ENCODE measurements at regions not wholly inside any gene's neighbourhood (a gene's known extent, or its start where the extent isn't known, plus 50 kb on each side); places are given as distances from the start of the nearest gene placed in this dataset.

DNA sequence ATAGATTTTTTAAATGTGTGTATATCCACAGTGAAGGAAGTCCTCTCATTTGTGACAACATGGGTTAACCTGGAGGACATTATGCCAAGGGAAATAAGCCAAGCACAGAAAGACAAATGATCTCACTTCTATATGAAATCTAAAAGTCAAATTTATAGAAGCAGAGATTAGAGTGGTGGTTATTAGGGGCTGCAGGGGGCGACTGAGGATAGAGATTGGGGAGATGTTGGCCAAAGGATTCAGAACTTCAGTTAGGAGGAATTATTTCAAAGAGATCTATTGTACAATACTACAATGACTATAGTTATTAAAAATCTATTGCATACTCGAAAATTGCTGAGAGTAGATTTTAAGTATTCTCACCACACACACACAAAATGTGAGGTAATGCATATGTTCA is 252.4 kb upstream of the SLC39A10 start:
- Mint-ChIP-seq H3K4me3 (ENCODE audit: unreplicated experiment) (no peak overlapping the region), H3K4me1 (ENCODE audit: low read depth, unreplicated experiment) (no peaks in the 10 kb centered on the region), H3K9me3 (ENCODE audit: unreplicated experiment) (no peaks in the 10 kb centered on the region), H3K27me3 (ENCODE audit: insufficient read depth, unreplicated experiment) (no peaks in the 10 kb centered on the region), H3K36me3 (ENCODE audit: insufficient read depth, unreplicated experiment) (no peaks in the 10 kb centered on the region), H3K27ac (ENCODE audit: unreplicated experiment) (no peak overlapping the region)
- DNase-seq: no peak
- Histone ChIP-seq H3K36me3 (ENCODE audit: control insufficient read depth, insufficient read depth, low read length) (no peaks in the 10 kb centered on the region), H3K4me3 (ENCODE audit: low read depth, low read length) (no peak overlapping the region), H3K27me3 (replicated peaks; ENCODE audit: control insufficient read depth, insufficient read depth, low read length) (no peaks in the 10 kb centered on the region), H3K4me1 (no peaks in the 10 kb centered on the region), H3K9me3 (no peaks in the 10 kb centered on the region)
- TF ChIP-seq, protein P1, sequence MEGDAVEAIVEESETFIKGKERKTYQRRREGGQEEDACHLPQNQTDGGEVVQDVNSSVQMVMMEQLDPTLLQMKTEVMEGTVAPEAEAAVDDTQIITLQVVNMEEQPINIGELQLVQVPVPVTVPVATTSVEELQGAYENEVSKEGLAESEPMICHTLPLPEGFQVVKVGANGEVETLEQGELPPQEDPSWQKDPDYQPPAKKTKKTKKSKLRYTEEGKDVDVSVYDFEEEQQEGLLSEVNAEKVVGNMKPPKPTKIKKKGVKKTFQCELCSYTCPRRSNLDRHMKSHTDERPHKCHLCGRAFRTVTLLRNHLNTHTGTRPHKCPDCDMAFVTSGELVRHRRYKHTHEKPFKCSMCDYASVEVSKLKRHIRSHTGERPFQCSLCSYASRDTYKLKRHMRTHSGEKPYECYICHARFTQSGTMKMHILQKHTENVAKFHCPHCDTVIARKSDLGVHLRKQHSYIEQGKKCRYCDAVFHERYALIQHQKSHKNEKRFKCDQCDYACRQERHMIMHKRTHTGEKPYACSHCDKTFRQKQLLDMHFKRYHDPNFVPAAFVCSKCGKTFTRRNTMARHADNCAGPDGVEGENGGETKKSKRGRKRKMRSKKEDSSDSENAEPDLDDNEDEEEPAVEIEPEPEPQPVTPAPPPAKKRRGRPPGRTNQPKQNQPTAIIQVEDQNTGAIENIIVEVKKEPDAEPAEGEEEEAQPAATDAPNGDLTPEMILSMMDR (IDR thresholded peaks at IDR 0.05; ENCODE audit: insufficient read depth in 1 of 2, low read depth in 1 of 2, low read length in 1 of 2, severe bottlenecking in 1 of 2, unreplicated experiment in 1 of 2): no peak
- intact Hi-C loops (cut with micrococcal nuclease; ENCODE audit: unreplicated experiment): no loop called here
- POLR2A ChIA-PET: no interaction called here
- CTCF ChIA-PET: no interaction called here
- BruUV-seq (replicated peaks): no TSS peak

DNA sequence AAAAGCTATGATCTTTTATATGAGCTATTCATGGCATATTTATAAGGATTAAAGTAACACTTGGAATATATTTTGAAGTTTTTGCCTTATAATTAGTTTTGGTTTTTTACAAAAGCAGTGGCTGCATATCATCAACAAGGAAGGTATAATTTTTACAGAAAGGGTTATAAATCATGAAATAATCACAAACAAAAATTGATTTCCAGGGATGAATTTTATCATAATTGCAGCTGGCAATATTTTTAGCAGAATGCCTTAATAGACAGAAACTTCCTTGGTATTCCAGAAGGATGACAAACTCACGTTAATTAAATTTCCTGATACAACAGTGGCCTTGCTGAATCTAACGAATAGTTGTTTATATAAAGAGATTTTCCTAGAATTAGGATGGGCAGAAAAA is 260.5 kb upstream of the SLC39A10 start:
- no peak overlapping the region for H3K27ac Mint-ChIP-seq (ENCODE audit: unreplicated experiment)
- Histone ChIP-seq H3K27me3 (replicated peaks; ENCODE audit: control insufficient read depth, insufficient read depth, low read length) (no peaks in the 10 kb centered on the region), H3K4me3 (ENCODE audit: low read depth, low read length) (no peak overlapping the region), H3K4me1 (no peaks in the 10 kb centered on the region), H3K9me3 (no peaks in the 10 kb centered on the region), H3K36me3 (ENCODE audit: control insufficient read depth, insufficient read depth, low read length) (no peaks in the 10 kb centered on the region)
- no peaks in the 10 kb centered on the region for H3K27me3 Mint-ChIP-seq (ENCODE audit: insufficient read depth, unreplicated experiment)
- H3K4me3 Mint-ChIP-seq (ENCODE audit: unreplicated experiment): no peak overlapping the region
- ChIA-PET POLR2A (no interaction called here), CTCF (no interaction called here)
- intact Hi-C loops (cut with micrococcal nuclease; ENCODE audit: unreplicated experiment): no loop called here
- TF ChIP-seq, protein P1 (IDR thresholded peaks at IDR 0.05; ENCODE audit: insufficient read depth in 1 of 2, low read depth in 1 of 2, low read length in 1 of 2, severe bottlenecking in 1 of 2, unreplicated experiment in 1 of 2): no peak
- BruUV-seq (replicated peaks): no TSS peak
- no peak for DNase-seq
- H3K9me3 Mint-ChIP-seq (ENCODE audit: unreplicated experiment): no peaks in the 10 kb centered on the region
- H3K4me1 Mint-ChIP-seq (ENCODE audit: low read depth, unreplicated experiment): no peaks in the 10 kb centered on the region
- H3K36me3 Mint-ChIP-seq (ENCODE audit: insufficient read depth, unreplicated experiment): no peaks in the 10 kb centered on the region

DNA sequence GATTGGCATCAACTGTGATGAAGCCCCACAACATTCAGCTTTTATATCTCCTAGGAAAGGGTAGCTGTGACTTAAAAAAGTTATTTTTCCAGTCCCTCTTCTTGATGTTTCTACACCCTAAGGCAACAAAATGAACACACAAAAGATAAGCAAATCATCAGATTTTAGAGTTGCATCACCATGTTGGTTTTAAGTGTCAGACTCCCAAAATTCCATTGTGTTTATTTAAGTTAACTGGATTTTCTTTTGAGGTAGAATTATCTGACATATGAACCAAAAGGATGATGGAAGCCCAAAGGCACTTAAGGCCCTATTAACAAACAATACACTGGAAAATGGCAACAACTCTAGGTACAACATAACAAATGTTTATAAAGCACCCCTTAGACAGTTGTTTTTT is 261.7 kb upstream of the SLC39A10 start:
- Mint-ChIP-seq H3K4me3 (ENCODE audit: unreplicated experiment) (no peak overlapping the region), H3K4me1 (ENCODE audit: low read depth, unreplicated experiment) (no peaks in the 10 kb centered on the region), H3K9me3 (ENCODE audit: unreplicated experiment) (no peaks in the 10 kb centered on the region), H3K36me3 (ENCODE audit: insufficient read depth, unreplicated experiment) (no peaks in the 10 kb centered on the region), H3K27me3 (ENCODE audit: insufficient read depth, unreplicated experiment) (no peaks in the 10 kb centered on the region), H3K27ac (ENCODE audit: unreplicated experiment) (no peak overlapping the region)
- intact Hi-C loops (cut with micrococcal nuclease; ENCODE audit: unreplicated experiment): no loop called here
- H3K27me3 ChIP-seq (replicated peaks; ENCODE audit: control insufficient read depth, insufficient read depth, low read length): no peaks in the 10 kb centered on the region
- H3K36me3 ChIP-seq (ENCODE audit: control insufficient read depth, insufficient read depth, low read length): no peaks in the 10 kb centered on the region
- H3K4me3 ChIP-seq (ENCODE audit: low read depth, low read length): no peak overlapping the region
- CTCF ChIA-PET: no interaction called here
- H3K4me1 ChIP-seq: no peaks in the 10 kb centered on the region
- H3K9me3 ChIP-seq: no peaks in the 10 kb centered on the region
- DNase-seq: no peak
- POLR2A ChIA-PET: no interaction called here
- BruUV-seq (replicated peaks): no TSS peak
- TF ChIP-seq, protein P1 (IDR thresholded peaks at IDR 0.05; ENCODE audit: insufficient read depth in 1 of 2, low read depth in 1 of 2, low read length in 1 of 2, severe bottlenecking in 1 of 2, unreplicated experiment in 1 of 2): no peak
